ENCODE measurements at regions not wholly inside any gene's neighbourhood (a gene's known extent, or its start where the extent isn't known, plus 50 kb on each side); places are given as distances from the start of the nearest gene placed in this dataset.

DNA sequence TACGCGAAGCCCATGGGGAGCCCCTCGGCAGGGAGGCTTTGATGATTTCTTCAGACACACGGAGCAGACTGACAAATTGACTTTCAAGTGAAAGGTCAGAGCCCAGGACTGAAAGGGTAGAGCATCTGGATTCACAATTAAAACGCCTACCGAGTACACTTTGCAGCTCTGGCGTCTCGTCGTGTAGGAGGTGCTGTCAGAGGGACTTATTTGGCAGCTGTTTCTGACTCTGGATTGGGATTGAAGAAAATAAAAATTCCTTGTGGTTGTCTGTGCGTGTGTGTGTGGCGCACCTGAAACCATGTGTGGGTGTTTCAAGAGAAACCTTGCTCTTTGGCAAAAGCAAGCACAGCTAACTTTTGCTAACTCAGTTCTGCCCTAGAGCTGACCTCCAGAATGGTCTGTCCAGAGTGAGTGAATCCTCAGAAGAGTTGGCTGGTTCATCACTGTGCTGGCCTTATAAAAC is 348.7 kb downstream of the HLX start:
- Histone ChIP-seq H3K27ac (ENCODE audit: low read depth in 2 of 2, low read length in 1 of 2) (no peak overlapping the region), H3K9me2 (no peaks in the 10 kb centered on the region), H3F3A (replicated peaks; ENCODE audit: insufficient read depth) (no peaks in the 10 kb centered on the region), H3K4me1 (ENCODE audit: control insufficient read depth in 1 of 2, insufficient read depth in 2 of 2, low read depth in 1 of 2, low read length in 1 of 2) (no peaks in the 10 kb centered on the region), H3K9me3 (peaks cover 11% of the 10 kb centered on the region; the same call in 1 of the 2 replicates), H3K36me3 (replicated peaks in 1 of 2; ENCODE audit: control insufficient read depth in 1 of 2, insufficient read depth in 2 of 2, low read length in 1 of 2) (no peaks in the 10 kb centered on the region), H2AFZ (ENCODE audit: low read depth) (no peak overlapping the region), H4K20me1 (ENCODE audit: insufficient read depth) (no peaks in the 10 kb centered on the region), H3K27me3 (ENCODE audit: insufficient read depth) (no peaks in the 10 kb centered on the region), H3K4me3 (ENCODE audit: low read depth in 2 of 2, low read length in 1 of 2) (no peak overlapping the region), H3K79me2 (ENCODE audit: insufficient read depth) (no peaks in the 10 kb centered on the region), H3K4me2 (no peak overlapping the region), H3K9ac (no peak overlapping the region)
- no peak for TF ChIP-seq MEF2A (IDR thresholded peaks at IDR 0.05; ENCODE audit: borderline replicate concordance, low read depth)
- TF ChIP-seq, protein P1, sequence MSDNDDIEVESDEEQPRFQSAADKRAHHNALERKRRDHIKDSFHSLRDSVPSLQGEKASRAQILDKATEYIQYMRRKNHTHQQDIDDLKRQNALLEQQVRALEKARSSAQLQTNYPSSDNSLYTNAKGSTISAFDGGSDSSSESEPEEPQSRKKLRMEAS (IDR thresholded peaks at IDR 0.05; ENCODE audit: low read depth) = no peak
- TF ChIP-seq EP300 (IDR thresholded peaks at IDR 0.05; ENCODE audit: borderline replicate concordance in 1 of 2, low read depth in 1 of 2, low read length in 1 of 2) = no peak
- no peak for TF ChIP-seq NRF1 (IDR thresholded peaks at IDR 0.05; ENCODE audit: low read depth, low read length)
- TF ChIP-seq, protein P2, sequence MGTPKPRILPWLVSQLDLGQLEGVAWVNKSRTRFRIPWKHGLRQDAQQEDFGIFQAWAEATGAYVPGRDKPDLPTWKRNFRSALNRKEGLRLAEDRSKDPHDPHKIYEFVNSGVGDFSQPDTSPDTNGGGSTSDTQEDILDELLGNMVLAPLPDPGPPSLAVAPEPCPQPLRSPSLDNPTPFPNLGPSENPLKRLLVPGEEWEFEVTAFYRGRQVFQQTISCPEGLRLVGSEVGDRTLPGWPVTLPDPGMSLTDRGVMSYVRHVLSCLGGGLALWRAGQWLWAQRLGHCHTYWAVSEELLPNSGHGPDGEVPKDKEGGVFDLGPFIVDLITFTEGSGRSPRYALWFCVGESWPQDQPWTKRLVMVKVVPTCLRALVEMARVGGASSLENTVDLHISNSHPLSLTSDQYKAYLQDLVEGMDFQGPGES (IDR thresholded peaks at IDR 0.05; ENCODE audit: low read depth, low read length) = no peak
- TF ChIP-seq TCF12 (IDR thresholded peaks at IDR 0.05) = no peak
- no peak for TF ChIP-seq TEAD4 (IDR thresholded peaks at IDR 0.05; ENCODE audit: borderline replicate concordance, insufficient read depth)
- 79% methylated on average over 11 of the region's 11 CpGs for WGBS (ENCODE audit: low lambda C conversion rate)
- DNase-seq = no peak
- ChIA-PET CTCF (no interaction called here), POLR2A (no interaction called here)

DNA sequence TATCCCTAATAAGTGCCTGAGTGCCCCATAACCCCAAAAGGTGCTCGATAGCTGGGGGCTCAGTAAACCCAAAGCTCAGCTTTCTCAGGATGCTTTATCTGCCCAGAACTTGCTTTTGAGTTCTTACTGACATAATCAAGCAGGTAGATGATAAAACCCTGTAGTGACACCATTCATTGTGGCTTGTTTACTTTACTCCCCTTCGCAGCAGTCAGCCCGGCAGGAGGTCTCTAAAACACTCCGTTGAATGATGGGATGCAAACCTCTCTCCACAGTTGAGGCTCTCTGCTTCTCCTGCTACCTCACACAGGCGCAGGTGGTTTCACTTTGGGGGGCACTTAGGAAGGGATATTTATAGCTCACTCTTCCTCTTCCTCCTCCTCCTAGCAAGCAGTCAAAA is 349.4 kb downstream of the HLX start:
- Histone ChIP-seq H3K27me3 (ENCODE audit: insufficient read depth) (no peaks in the 10 kb centered on the region), H3K9me3 (peaks cover 4% of the 10 kb centered on the region; the same call in 1 of the 2 replicates), H3K79me2 (ENCODE audit: insufficient read depth) (no peaks in the 10 kb centered on the region), H3K9ac (no peak overlapping the region), H3K9me2 (no peaks in the 10 kb centered on the region), H3K27ac (ENCODE audit: low read depth in 2 of 2, low read length in 1 of 2) (no peak overlapping the region), H3K36me3 (replicated peaks in 1 of 2; ENCODE audit: control insufficient read depth in 1 of 2, insufficient read depth in 2 of 2, low read length in 1 of 2) (no peaks in the 10 kb centered on the region), H3K4me1 (ENCODE audit: control insufficient read depth in 1 of 2, insufficient read depth in 2 of 2, low read depth in 1 of 2, low read length in 1 of 2) (no peaks in the 10 kb centered on the region), H3K4me2 (no peak overlapping the region), H3F3A (replicated peaks; ENCODE audit: insufficient read depth) (no peaks in the 10 kb centered on the region), H3K4me3 (ENCODE audit: low read depth in 2 of 2, low read length in 1 of 2) (no peak overlapping the region), H4K20me1 (ENCODE audit: insufficient read depth) (no peaks in the 10 kb centered on the region), H2AFZ (ENCODE audit: low read depth) (no peak overlapping the region)
- whole genome bisulfite sequencing (ENCODE audit: low lambda C conversion rate) = 66% methylated on average over 5 of the region's 5 CpGs
- ChIA-PET POLR2A (no interaction called here), CTCF (interaction anchor here (0.6 kb wide), 1 partner anchor 1227 kb away, joined by 3 read pairs; no protein-coding TSS in a partner anchor)
- DNase-seq = no peak
- TF ChIP-seq, protein P3, sequence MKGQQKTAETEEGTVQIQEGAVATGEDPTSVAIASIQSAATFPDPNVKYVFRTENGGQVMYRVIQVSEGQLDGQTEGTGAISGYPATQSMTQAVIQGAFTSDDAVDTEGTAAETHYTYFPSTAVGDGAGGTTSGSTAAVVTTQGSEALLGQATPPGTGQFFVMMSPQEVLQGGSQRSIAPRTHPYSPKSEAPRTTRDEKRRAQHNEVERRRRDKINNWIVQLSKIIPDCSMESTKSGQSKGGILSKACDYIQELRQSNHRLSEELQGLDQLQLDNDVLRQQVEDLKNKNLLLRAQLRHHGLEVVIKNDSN (IDR thresholded peaks at IDR 0.05; ENCODE audit: borderline replicate concordance, low read depth) = no peak
- TF ChIP-seq, protein P4, sequence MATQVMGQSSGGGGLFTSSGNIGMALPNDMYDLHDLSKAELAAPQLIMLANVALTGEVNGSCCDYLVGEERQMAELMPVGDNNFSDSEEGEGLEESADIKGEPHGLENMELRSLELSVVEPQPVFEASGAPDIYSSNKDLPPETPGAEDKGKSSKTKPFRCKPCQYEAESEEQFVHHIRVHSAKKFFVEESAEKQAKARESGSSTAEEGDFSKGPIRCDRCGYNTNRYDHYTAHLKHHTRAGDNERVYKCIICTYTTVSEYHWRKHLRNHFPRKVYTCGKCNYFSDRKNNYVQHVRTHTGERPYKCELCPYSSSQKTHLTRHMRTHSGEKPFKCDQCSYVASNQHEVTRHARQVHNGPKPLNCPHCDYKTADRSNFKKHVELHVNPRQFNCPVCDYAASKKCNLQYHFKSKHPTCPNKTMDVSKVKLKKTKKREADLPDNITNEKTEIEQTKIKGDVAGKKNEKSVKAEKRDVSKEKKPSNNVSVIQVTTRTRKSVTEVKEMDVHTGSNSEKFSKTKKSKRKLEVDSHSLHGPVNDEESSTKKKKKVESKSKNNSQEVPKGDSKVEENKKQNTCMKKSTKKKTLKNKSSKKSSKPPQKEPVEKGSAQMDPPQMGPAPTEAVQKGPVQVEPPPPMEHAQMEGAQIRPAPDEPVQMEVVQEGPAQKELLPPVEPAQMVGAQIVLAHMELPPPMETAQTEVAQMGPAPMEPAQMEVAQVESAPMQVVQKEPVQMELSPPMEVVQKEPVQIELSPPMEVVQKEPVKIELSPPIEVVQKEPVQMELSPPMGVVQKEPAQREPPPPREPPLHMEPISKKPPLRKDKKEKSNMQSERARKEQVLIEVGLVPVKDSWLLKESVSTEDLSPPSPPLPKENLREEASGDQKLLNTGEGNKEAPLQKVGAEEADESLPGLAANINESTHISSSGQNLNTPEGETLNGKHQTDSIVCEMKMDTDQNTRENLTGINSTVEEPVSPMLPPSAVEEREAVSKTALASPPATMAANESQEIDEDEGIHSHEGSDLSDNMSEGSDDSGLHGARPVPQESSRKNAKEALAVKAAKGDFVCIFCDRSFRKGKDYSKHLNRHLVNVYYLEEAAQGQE (IDR thresholded peaks at IDR 0.05; ENCODE audit: low read depth, low read length) = no peak
- TF ChIP-seq YY1 (IDR thresholded peaks at IDR 0.05; ENCODE audit: low read depth) = no peak
